ENCODE measurements at regions not wholly inside any gene's neighbourhood (a gene's known extent, or its start where the extent isn't known, plus 50 kb on each side); places are given as distances from the start of the nearest gene placed in this dataset.

DNA sequence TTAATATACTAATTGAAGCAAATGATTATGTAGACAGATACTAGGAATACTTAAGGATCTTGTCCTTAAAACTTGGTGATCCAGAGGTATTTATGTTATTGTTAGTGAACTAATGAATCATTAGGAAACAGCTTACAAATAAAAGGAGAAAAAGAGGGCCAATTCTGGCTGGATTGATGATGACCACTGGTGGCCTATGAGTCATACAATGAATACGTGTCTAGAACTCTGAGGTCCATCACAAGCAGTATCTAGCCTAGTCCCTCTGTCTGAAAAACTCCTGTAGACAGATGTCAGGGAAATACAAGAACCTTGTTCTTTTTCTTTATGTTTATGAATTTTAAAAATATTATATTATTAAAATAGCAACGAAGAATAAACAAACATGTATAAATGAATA, 51.7 kb upstream of the RTL1 start:
- TF ChIP-seq, protein P1, sequence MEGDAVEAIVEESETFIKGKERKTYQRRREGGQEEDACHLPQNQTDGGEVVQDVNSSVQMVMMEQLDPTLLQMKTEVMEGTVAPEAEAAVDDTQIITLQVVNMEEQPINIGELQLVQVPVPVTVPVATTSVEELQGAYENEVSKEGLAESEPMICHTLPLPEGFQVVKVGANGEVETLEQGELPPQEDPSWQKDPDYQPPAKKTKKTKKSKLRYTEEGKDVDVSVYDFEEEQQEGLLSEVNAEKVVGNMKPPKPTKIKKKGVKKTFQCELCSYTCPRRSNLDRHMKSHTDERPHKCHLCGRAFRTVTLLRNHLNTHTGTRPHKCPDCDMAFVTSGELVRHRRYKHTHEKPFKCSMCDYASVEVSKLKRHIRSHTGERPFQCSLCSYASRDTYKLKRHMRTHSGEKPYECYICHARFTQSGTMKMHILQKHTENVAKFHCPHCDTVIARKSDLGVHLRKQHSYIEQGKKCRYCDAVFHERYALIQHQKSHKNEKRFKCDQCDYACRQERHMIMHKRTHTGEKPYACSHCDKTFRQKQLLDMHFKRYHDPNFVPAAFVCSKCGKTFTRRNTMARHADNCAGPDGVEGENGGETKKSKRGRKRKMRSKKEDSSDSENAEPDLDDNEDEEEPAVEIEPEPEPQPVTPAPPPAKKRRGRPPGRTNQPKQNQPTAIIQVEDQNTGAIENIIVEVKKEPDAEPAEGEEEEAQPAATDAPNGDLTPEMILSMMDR (IDR thresholded peaks at IDR 0.05; ENCODE audit: low read depth, low read length), result no peak
- in situ Hi-C loops (cut with HindIII; ENCODE audit: low sequenced_read_pairs), result no loop called here
- no peak overlapping the region for H3K4me3 ChIP-seq (ENCODE audit: low read depth, low read length)
- DNase-seq (ENCODE audit: low read depth, low spot score), result peak; percentile 51

DNA sequence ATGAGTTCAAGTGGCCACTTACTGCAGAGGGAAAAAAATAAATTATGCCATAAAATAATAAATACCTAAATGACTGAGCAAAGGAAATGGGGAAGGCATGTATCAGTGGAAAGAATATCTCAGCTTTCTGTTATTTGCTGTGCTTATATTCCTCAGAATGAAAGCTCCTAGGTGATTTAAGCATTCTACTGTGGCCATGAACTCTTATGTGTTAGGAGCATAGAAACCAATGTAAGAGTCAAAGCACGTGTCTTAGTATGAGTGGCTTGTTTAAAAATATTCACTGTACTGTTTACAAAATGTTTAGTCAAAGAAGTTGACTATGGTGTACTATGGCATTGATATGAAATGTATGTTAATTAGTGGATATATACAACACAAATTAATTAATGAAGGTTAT, 59.0 kb upstream of the RTL1 start:
- DNase-seq (ENCODE audit: low read depth, low spot score), result no peak
- TF ChIP-seq, protein P1 (IDR thresholded peaks at IDR 0.05; ENCODE audit: low read depth, low read length), result no peak
- no peak overlapping the region for H3K4me3 ChIP-seq (ENCODE audit: low read depth, low read length)
- in situ Hi-C loops (cut with HindIII; ENCODE audit: low sequenced_read_pairs), result no loop called here

DNA sequence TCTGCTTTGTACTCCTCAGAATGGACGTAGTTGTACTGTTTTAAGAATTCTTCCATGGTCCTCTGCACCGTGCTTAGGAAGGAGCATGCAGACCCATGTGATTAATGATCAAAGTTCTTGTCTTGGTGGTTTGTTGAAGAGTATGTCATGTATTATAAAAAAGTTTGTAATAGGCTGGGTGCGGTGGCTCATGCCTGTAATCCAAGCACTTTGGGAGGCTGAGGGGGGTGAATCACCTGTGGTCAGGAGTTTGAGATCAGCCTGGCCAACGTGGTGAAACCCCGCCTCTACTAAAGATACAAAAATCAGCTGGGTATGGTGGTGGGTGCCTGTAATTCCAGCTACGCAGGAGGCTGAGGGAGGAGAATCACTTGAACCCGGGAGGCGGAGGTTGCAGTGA, 61.8 kb upstream of the RTL1 start:
- in situ Hi-C loops (cut with HindIII; ENCODE audit: low sequenced_read_pairs), result no loop called here
- DNase-seq (ENCODE audit: low read depth, low spot score), result no peak
- H3K4me3 ChIP-seq (ENCODE audit: low read depth, low read length), result no peak overlapping the region
- TF ChIP-seq, protein P1 (IDR thresholded peaks at IDR 0.05; ENCODE audit: low read depth, low read length), result no peak

DNA sequence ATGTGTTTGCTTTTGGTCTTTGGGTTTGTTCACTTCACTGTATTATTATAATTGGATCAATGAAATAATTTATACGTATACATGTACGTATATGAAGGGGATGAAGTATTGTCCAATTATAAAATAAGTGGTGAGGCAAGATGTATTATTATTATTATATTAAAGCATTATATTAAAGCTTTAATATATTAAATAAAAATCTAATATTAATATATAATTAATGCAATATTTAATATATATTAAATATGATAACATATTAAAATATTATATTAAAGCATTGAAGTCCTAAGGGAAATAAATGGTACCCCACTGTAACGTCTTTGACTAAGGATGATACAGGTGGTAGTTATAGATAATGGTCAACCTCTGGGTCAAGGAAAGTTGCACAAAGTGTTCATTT, 63.7 kb upstream of the RTL1 start:
- no peak overlapping the region for H3K4me3 ChIP-seq (ENCODE audit: low read depth, low read length)
- no peak for DNase-seq (ENCODE audit: low read depth, low spot score)
- in situ Hi-C loops (cut with HindIII; ENCODE audit: low sequenced_read_pairs), result no loop called here
- TF ChIP-seq, protein P1 (IDR thresholded peaks at IDR 0.05; ENCODE audit: low read depth, low read length), result no peak

DNA sequence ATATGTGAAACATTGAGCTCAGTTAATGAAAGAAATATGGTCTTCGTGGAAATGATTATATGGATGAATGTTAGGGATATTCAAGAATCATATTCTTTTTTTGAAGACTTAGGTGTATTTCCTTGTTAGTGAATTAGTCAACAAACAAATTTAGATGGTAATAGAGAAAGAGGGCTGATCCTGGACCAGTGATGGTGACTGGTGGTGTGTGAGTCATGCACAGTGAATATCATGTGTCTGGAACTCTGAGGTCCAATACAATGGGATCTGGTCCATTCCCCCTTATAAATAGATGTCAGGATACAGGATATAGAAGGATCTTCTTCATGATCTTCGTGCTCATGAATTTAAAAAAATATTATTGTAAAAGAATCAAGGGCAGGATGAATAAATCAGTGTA, 64.4 kb upstream of the RTL1 start:
- in situ Hi-C loops (cut with HindIII; ENCODE audit: low sequenced_read_pairs), result no loop called here
- TF ChIP-seq, protein P1 (IDR thresholded peaks at IDR 0.05; ENCODE audit: low read depth, low read length), result no peak

DNA sequence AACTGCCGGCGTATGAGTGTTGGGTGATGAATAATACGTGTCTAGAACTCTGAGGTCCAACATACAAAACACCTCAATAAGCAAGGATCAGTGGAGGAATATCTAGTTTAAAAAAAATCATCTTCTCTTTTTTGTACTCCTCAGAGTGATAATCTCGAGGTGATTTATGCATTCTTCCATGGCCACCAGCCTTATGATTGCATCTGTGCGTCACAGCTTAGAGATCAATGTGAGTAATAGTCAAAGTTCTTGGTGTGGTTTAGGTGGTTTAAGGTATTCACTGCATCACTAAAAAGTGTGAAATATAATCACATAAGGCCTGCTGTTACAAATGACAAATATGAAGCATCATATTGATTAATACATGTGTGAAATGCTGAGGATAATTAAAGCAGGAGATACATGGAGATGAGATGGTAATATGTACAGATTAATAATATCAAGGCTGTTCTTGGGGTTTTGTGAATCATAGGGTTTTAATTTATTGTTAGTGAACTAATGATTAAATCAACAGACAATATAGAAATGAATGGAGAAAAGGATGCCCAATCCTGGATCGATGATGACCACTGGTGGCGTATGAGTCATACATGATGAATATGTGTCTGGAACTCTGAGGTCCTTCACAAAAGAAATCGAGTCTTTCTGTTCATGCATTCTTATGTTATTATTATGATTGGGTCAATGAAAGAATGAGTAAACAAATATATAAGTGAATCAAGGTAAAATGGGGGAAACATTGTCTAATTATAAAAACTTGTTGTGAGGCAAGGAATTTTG, 68.8 kb upstream of the RTL1 start:
- peak; percentile 29 for DNase-seq (ENCODE audit: low read depth, low spot score)
- H3K4me3 ChIP-seq (ENCODE audit: low read depth, low read length), result no peak overlapping the region
- in situ Hi-C loops (cut with HindIII; ENCODE audit: low sequenced_read_pairs), result no loop called here
- TF ChIP-seq, protein P1 (IDR thresholded peaks at IDR 0.05; ENCODE audit: low read depth, low read length), result no peak

More for the DNA sequence above, 64.4 kb upstream of the RTL1 start:
- no peak for DNase-seq (ENCODE audit: low read depth, low spot score)
- no peak overlapping the region for H3K4me3 ChIP-seq (ENCODE audit: low read depth, low read length)

All from astrocyte of the spinal cord (primary cell).